Fibroblast of the conjunctiva (primary cell): ENCODE measurements at regions not wholly inside any gene's neighbourhood (a gene's known extent, or its start where the extent isn't known, plus 50 kb on each side); places are given as distances from the start of the nearest gene placed in this dataset.

Experiments
- DNase-seq: peaks from one replicate; pipeline ENCODE4 v3.0.0-alpha.2; 2010; ENCODE audit warnings: low read depth

GRCh38 chr18:25873833-25874232 lies 216.6 kb downstream of the SS18 start:
- no peak for DNase-seq

GRCh38 chr18:25866331-25866730 lies 224.1 kb downstream of the SS18 start:
- no peak for DNase-seq

- DNase-seq: no peak
These were observed 227.4 kb downstream of the SS18 start for GRCh38 chr18:25862881-25863600.

GRCh38 chr18:25853691-25854433 lies 236.6 kb downstream of the SS18 start:
- no peak for DNase-seq

- DNase-seq: no peak
These were observed 246.6 kb downstream of the SS18 start for GRCh38 chr18:25843791-25844190.

GRCh38 chr18:25842665-25843064 lies 247.7 kb downstream of the SS18 start:
- DNase-seq: no peak

GRCh38 chr18:25834061-25834460 lies 256.4 kb downstream of the SS18 start:
- no peak for DNase-seq

GRCh38 chr18:25832001-25832604 lies 258.3 kb downstream of the SS18 start:
- DNase-seq: peak; percentile 43

- no peak for DNase-seq
These were observed 259.1 kb downstream of the SS18 start for GRCh38 chr18:25831301-25831701.

GRCh38 chr18:25830787-25831186 lies 259.6 kb downstream of the SS18 start:
- DNase-seq: peak; percentile 67

GRCh38 chr18:25827961-25828561 lies 262.4 kb downstream of the SS18 start:
- no peak for DNase-seq

GRCh38 chr18:25827228-25827627 lies 263.2 kb downstream of the SS18 start:
- no peak for DNase-seq

- no peak for DNase-seq
These were observed 263.6 kb downstream of the SS18 start for GRCh38 chr18:25826823-25827222.

- DNase-seq: no peak
These were observed 264.2 kb downstream of the SS18 start for GRCh38 chr18:25825979-25826776.

GRCh38 chr18:25825056-25825455 lies 265.4 kb downstream of the SS18 start:
- no peak for DNase-seq

GRCh38 chr18:25819746-25820363 lies 270.6 kb downstream of the SS18 start:
- no peak for DNase-seq

- no peak for DNase-seq
These were observed 271.9 kb downstream of the SS18 start for GRCh38 chr18:25818505-25818904.

GRCh38 chr18:25817546-25818237 lies 272.7 kb downstream of the SS18 start:
- no peak for DNase-seq

GRCh38 chr18:25815659-25816058 lies 274.8 kb downstream of the SS18 start:
- DNase-seq: no peak

- no peak for DNase-seq
These were observed 275.5 kb downstream of the SS18 start for GRCh38 chr18:25814841-25815458.
